ENCODE measurements at regions not wholly inside any gene's neighbourhood (a gene's known extent, or its start where the extent isn't known, plus 50 kb on each side); places are given as distances from the start of the nearest gene placed in this dataset.
"Not testable (repeated sequence)": the region's sequence is repeated elsewhere in the genome, so short reads cannot be mapped to it uniquely, and the experiment has no call there.

DNA sequence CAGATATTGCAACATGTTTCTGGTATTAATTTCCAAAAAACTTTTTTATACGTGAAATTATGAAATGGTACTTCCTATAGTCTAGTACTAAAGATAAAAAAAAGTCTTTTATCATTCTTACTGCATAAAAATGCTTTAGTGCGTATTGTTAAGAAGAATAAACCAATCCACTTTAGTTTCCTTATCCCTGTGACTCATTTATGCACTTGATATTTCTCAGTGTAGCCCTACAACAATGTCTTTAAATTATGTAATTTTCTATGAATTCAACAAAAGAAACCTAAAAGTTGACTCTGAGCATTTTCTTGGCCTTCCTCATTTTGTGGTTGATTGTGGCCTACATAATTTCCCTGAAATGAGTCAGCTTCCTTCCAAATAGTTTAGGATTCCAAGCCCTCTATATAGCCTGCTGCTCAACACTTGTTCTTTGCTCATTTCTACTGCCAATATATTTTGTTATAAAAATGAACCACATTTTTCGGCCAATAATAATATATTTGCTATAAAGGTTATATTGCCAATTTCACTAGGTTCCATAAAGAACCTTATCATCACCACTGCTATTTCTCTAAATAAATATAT, 961.7 kb upstream of the ADAMTS5 start:
- DNase-seq; intact Hi-C loops (cut with micrococcal nuclease); H3K27me3 ChIP-seq (ENCODE audit: low read depth); H3K4me1 ChIP-seq; H3K9me3 ChIP-seq (replicated peaks); H3K4me3 ChIP-seq; H3K36me3 ChIP-seq: not testable (repeated sequence)
- H3K27ac ChIP-seq (replicated peaks) = peak overlapping the region; percentile 48

DNA sequence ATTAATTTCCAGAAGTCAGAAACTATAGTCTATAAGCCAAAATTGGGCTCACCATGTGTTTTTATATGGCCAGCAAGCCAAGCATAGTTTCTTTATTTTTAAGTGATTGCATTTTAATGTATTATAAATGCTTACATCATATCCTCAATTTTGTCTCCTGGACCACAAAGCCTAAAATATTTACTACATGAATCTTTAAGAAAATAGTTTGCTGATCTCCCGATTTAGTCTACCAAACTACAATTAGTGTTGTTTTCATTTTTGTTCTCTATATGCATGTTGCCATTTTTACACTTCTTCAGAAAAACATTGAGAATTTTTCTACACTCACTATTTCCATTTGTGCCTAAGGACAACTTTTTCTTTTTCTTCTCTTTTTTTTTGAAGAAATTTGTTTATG, 954.5 kb upstream of the ADAMTS5 start:
- intact Hi-C loops (cut with micrococcal nuclease); H3K27ac ChIP-seq (replicated peaks); H3K36me3 ChIP-seq; DNase-seq; H3K4me3 ChIP-seq; H3K9me3 ChIP-seq (replicated peaks); H3K27me3 ChIP-seq (ENCODE audit: low read depth); H3K4me1 ChIP-seq: not testable (repeated sequence)

DNA sequence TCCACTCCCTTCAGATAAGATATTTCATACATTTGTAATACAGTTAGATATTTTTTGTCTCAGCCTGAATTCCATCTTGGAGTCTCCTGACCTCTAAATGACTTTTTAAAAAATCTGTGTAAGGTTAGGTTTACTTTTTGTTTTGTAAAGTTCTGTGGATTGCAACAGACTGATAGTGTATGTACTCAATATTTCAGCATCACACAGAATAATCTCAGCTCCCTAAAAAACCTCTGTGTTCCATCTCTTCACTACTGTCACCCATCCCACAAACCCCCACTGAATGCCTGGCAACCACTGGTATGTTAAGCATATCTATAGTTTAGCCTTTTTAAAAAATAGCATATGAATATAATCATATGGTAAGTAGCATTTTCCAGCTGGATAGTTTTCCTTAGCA, 951.1 kb upstream of the ADAMTS5 start:
- intact Hi-C loops (cut with micrococcal nuclease); H3K4me3 ChIP-seq; DNase-seq; H3K27ac ChIP-seq (replicated peaks); H3K4me1 ChIP-seq; H3K27me3 ChIP-seq (ENCODE audit: low read depth); H3K36me3 ChIP-seq; H3K9me3 ChIP-seq (replicated peaks): not testable (repeated sequence)

DNA sequence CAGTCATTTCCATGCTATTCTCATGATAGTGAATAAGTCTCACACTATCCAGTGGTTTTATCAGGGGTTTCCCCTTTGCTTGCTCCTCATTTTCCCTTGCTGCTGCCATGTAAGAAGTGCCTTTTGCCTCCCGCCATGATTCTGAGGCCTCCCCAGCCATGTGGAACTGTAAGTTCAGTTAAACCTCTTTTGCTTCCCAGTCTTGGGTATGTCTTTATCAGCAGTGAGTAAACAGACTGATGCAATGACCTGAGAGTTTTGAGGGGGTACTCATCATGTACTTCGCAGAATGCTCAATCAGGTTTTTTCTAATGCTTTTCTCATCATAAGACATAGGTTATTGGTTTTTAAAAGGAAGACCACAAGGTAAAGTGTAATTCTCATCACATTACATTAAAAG, 949.4 kb upstream of the ADAMTS5 start:
- intact Hi-C loops (cut with micrococcal nuclease); DNase-seq; H3K4me1 ChIP-seq; H3K36me3 ChIP-seq; H3K27me3 ChIP-seq (ENCODE audit: low read depth); H3K9me3 ChIP-seq (replicated peaks); H3K4me3 ChIP-seq; H3K27ac ChIP-seq (replicated peaks): not testable (repeated sequence)

DNA sequence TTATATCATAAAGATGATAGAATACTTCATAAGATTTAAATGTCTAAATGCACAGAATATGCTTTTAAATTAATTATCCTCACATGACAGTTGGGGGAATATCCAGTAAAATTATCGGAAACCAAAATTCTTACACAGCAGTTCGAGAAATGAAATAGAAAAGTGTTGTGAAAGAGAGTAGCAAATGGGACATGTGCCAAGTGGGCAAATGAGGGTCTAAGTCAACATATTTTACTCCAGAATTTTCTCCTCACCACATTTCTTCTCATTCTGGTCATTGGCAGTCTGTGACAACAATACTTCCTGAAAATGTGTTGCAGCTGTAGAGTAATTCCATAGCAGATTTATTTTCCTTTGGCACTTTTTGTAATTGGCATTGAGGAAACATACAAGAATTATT, 945.2 kb upstream of the ADAMTS5 start:
- H3K4me3 ChIP-seq; H3K27me3 ChIP-seq (ENCODE audit: low read depth); H3K4me1 ChIP-seq; H3K36me3 ChIP-seq; H3K9me3 ChIP-seq (replicated peaks); DNase-seq; H3K27ac ChIP-seq (replicated peaks); intact Hi-C loops (cut with micrococcal nuclease): not testable (repeated sequence)

DNA sequence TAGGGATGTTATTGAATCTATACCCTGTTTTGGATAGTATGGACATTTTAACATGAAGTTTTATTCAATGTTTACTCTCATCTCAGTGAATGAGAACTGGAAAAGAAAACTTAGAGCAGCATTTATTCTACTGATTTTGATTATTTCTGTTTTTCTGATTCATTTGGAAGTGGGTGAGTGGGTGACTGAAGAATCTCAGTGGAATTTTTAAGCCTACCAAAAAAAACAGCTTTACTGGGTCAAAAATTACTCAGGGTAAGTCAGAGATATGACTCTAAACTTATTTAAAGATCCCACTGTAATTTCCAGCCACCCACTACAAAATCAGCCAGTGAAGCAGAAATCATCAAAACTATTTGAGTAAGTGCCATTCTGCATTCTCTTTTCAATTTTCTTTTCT, 942.6 kb upstream of the ADAMTS5 start:
- H3K36me3 ChIP-seq; intact Hi-C loops (cut with micrococcal nuclease); DNase-seq; H3K9me3 ChIP-seq (replicated peaks); H3K4me1 ChIP-seq; H3K4me3 ChIP-seq; H3K27me3 ChIP-seq (ENCODE audit: low read depth); H3K27ac ChIP-seq (replicated peaks): not testable (repeated sequence)

DNA sequence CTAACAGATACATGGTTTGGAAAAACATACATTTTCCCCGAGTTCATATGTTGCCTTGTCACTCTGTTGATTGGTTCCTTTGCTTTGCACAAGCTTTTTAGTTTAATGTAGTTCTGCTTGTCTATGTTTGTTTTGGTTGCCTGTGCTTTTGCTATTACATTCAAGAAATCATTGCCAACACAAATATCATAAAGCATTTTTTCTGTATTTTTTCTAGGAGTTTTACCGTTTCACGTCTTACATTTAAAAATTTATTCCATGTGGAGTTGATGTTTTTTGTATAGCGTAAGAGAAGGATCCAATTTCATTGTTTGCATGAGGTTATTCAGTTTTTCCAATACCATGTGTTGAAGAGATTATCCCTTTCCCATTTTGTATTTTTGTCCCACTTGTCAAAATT, 941.9 kb upstream of the ADAMTS5 start:
- intact Hi-C loops (cut with micrococcal nuclease); H3K27ac ChIP-seq (replicated peaks); DNase-seq: not testable (repeated sequence)

DNA sequence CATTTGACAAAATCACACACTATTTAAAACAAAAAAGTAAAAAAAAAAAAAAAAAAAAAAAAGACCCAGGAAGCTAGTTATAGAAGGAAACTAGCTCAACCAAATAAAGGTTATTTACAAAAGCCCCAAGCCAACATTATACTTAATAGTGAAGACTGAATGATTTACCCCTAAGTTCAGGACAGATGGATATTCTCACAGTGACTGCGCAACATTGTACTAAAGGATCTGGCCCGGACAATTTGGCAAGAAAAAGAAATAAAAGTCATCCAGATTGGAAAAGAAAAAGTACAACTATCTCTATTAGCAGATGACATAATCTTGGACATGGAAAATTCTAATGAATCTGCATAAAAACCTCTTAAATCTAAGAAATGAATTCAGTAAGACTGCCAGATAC, 936.0 kb upstream of the ADAMTS5 start:
- H3K27ac ChIP-seq (replicated peaks); DNase-seq; H3K4me1 ChIP-seq; H3K4me3 ChIP-seq; H3K9me3 ChIP-seq (replicated peaks); H3K36me3 ChIP-seq; intact Hi-C loops (cut with micrococcal nuclease); H3K27me3 ChIP-seq (ENCODE audit: low read depth): not testable (repeated sequence)

More for the DNA sequence above, 941.9 kb upstream of the ADAMTS5 start:
- not testable (repeated sequence) for H3K4me1 ChIP-seq; H3K36me3 ChIP-seq; H3K9me3 ChIP-seq (replicated peaks); H3K4me3 ChIP-seq; H3K27me3 ChIP-seq (ENCODE audit: low read depth)

DNA sequence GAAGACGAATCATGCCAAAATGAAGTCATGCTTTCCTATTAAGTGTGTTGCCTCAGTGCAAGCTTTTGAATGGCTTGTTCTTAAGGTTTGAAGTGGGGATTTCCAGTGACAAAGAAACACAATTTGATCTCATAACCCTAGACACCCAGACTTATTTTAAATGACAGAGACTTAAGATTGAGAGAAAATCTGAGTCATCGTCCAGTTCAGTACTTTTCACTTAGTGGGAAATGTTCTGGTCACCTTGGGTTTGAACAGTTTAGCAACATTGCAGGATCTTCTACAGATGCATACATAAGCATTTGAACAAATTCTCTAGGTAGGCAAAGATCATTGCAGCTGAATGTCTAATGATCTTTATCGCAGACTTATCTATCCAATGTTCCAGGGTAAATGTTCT, 926.7 kb upstream of the ADAMTS5 start:
- intact Hi-C loops (cut with micrococcal nuclease); H3K9me3 ChIP-seq (replicated peaks); H3K27me3 ChIP-seq (ENCODE audit: low read depth); H3K4me3 ChIP-seq; H3K36me3 ChIP-seq; DNase-seq; H3K27ac ChIP-seq (replicated peaks); H3K4me1 ChIP-seq: not testable (repeated sequence)

DNA sequence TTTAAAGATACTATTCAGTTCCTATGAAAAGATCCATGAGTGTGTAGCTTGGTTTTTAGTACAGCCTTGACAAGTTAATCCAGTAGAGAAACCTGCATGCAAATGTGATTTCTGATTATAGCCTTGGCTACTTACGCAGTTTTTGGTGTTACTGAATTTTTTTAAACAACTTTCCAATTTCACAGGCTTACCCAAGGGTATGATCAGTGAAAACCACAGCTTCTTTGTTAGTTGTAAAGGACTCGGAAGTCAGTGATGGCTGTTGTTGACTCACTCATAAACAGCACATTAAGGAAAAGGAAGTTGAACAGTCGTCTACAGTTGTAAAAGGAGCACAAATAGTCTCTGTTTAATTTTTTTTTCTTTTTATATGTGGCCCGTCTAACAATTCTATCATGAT, 924.6 kb upstream of the ADAMTS5 start:
- H3K4me3 ChIP-seq; H3K4me1 ChIP-seq; DNase-seq; intact Hi-C loops (cut with micrococcal nuclease); H3K27ac ChIP-seq (replicated peaks); H3K27me3 ChIP-seq (ENCODE audit: low read depth); H3K9me3 ChIP-seq (replicated peaks); H3K36me3 ChIP-seq: not testable (repeated sequence)

DNA sequence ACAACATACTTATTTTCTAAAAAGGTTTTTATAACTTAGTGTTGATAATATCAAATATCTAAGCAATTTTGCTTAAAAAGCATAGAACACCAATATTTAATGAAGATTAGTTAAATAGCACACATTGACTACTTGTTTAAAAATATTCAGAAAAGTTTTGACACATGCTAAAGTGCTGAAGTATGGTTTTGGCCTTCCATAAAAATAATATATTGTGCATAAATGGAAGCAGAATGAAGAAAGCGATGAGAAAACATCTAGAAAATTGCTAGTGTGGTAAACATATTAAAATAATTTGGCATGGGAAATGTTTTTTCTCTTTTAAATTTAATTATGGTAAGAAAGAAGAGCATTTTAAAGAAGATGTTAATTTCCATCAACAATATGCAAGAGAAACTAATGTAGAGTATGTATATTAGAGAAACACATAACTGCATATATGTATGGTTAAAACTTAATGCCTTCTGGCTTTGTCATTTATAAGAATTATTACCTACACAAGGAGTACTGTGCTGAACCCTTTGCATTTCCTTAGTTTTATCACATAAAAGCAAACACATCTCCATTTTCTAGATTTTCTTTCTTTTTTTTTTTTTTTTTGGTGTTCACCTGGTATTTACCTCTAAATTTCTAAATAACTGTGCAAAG, 921.0 kb upstream of the ADAMTS5 start:
- DNase-seq; H3K27ac ChIP-seq (replicated peaks); H3K27me3 ChIP-seq (ENCODE audit: low read depth); H3K4me3 ChIP-seq; H3K4me1 ChIP-seq; H3K36me3 ChIP-seq; H3K9me3 ChIP-seq (replicated peaks); intact Hi-C loops (cut with micrococcal nuclease): not testable (repeated sequence)

All from left ventricle myocardium inferior (tissue), 1 donor.